Epithelial cell of proximal tubule (primary cell): ENCODE measurements at regions not wholly inside any gene's neighbourhood (a gene's known extent, or its start where the extent isn't known, plus 50 kb on each side); places are given as distances from the start of the nearest gene placed in this dataset.

ENCODE experiments used
- DNase-seq: peaks from one replicate; pipeline ENCODE4 v3.0.0-alpha.2; 2011; ENCODE audit warnings: low read depth
- H3K4me3 ChIP-seq: 2 replicates; pipeline ENCODE4 v1.5.1; 2011; ENCODE audit warnings: low read depth, mild to moderate bottlenecking, low read length
- CTCF ChIP-seq: conservative IDR thresholded peaks from 2 replicates; pipeline ENCODE4 v1.5.1; 2012; ENCODE audit warnings: low read depth, mild to moderate bottlenecking, low read length

GRCh38 chr1:227372726-227373130, 54.4 kb upstream of the CDC42BPA start:
- no peak for TF ChIP-seq CTCF
- no peak overlapping the region for H3K4me3 ChIP-seq
- DNase-seq = no peak

- H3K4me3 ChIP-seq = no peak overlapping the region
- no peak for DNase-seq
- no peak for TF ChIP-seq CTCF
Observed at GRCh38 chr1:227370533-227371254, 52.4 kb upstream of the CDC42BPA start.

GRCh38 chr1:227369102-227369760, 50.9 kb upstream of the CDC42BPA start:
- no peak for TF ChIP-seq CTCF
- H3K4me3 ChIP-seq = no peak overlapping the region
- DNase-seq = no peak
